ENCODE measurements at regions not wholly inside any gene's neighbourhood (a gene's known extent, or its start where the extent isn't known, plus 50 kb on each side); places are given as distances from the start of the nearest gene placed in this dataset.

GRCh38 chr6:84344005-84344404 is 116.6 kb upstream of the CEP162 start:
- H3K4me2 ChIP-seq (ENCODE audit: insufficient read depth, low read length): no peak overlapping the region
- dilution Hi-C loops (cut with MboI; ENCODE audit: extremely low pct_ligation_motif_present, low sequenced_read_pairs) (no loop called here), intact Hi-C loops (cut with micrococcal nuclease) (no loop called here)
- POLR2A ChIA-PET: no interaction called here
- DNase-seq (ENCODE audit: low read depth, low spot score) (no peak), FAIRE-seq (no peak)
- H3K36me3 ChIP-seq (ENCODE audit: control insufficient read depth in 2 of 2, extremely low read depth in 1 of 2, insufficient read depth in 2 of 2, low read length in 2 of 2): no peaks in the 10 kb centered on the region
- H3K4me1 ChIP-seq (ENCODE audit: control insufficient read depth, extremely low read depth, insufficient read depth, low read length): no peaks in the 10 kb centered on the region
- CTCF ChIA-PET: no interaction called here
- H3K27ac ChIP-seq (ENCODE audit: insufficient read depth, low read depth, low read length): no peak overlapping the region
- H2AFZ ChIP-seq (ENCODE audit: low read depth, low read length): no peak overlapping the region
- BruUV-seq (replicated peaks): no TSS peak
- no peak overlapping the region for H3K9ac ChIP-seq (replicated peaks; ENCODE audit: extremely low read depth, insufficient read depth, low read length)
- H3K9me3 ChIP-seq (replicated peaks; ENCODE audit: control insufficient read depth, insufficient read depth, low read length): no peaks in the 10 kb centered on the region
- no peaks in the 10 kb centered on the region for H3K9me1 ChIP-seq (replicated peaks; ENCODE audit: control insufficient read depth, extremely low read depth, insufficient read depth, low read length)
- H3K4me3 ChIP-seq (replicated peaks in 1 of 3; ENCODE audit: insufficient read depth in 1 of 3, low read depth in 1 of 3, low read length in 3 of 3): no peak overlapping the region
- H3K27me3 ChIP-seq (ENCODE audit: control insufficient read depth in 2 of 2, insufficient read depth in 2 of 2, low read length in 2 of 2): peaks cover 3 to 7% of the 10 kb centered on the region in 2 experiments
- TF ChIP-seq POLR2A (IDR thresholded peaks at IDR 0.05; ENCODE audit: low read depth, low read length) (no peak), MAX (IDR thresholded peaks at IDR 0.05; ENCODE audit: insufficient read depth, insufficient read length) (no peak), EZH2 (IDR thresholded peaks at IDR 0.05; ENCODE audit: borderline replicate concordance, low read depth, low read length, severe bottlenecking) (no peak), MYC (IDR thresholded peaks at IDR 0.05; ENCODE audit: low read depth, low read length) (no peak), CTCF (IDR thresholded peaks at IDR 0.05; ENCODE audit: extremely low read depth in 1 of 2, insufficient read depth in 1 of 2, low read depth in 1 of 2, low read length in 2 of 2) (no peak), JUN (IDR thresholded peaks at IDR 0.05; ENCODE audit: borderline replicate concordance, insufficient read depth, insufficient read length, low read depth) (no peak), FOS (IDR thresholded peaks at IDR 0.05; ENCODE audit: borderline replicate concordance, insufficient read depth, low read length) (no peak), GATA2 (IDR thresholded peaks at IDR 0.05; ENCODE audit: insufficient read depth, insufficient read length, low read depth, low read length) (no peak), POLR2AphosphoS5 (IDR thresholded peaks at IDR 0.05; ENCODE audit: insufficient read depth, low read depth, low read length) (no peak)
- no peaks in the 10 kb centered on the region for H4K20me1 ChIP-seq (replicated peaks; ENCODE audit: control insufficient read depth, extremely low read depth, insufficient read depth, low read length)
- no peaks in the 10 kb centered on the region for H3K79me2 ChIP-seq (ENCODE audit: control insufficient read depth, insufficient read depth, low read length)
